H1 (cell line): ENCODE measurements at regions not wholly inside any gene's neighbourhood (a gene's known extent, or its start where the extent isn't known, plus 50 kb on each side); places are given as distances from the start of the nearest gene placed in this dataset.

ENCODE experiments used
- CTCF ChIA-PET: fragments of 300-600 bp; sonication (Branson Sonifier 250); formaldehyde crosslinking; loops from one replicate; lab custom pipeline; 2021; ENCODE audit not compliant: partially characterized antibody; lab: Charles Lee
- POLR2A ChIA-PET: fragments of 300-600 bp; sonication (Branson Sonifier 250); formaldehyde crosslinking; loops from one replicate; lab custom pipeline; 2021; ENCODE audit warnings: inconsistent platforms; ENCODE audit not compliant: partially characterized antibody; lab: Charles Lee
- DNase-seq, 2 experiments: peaks; one replicate each; pipeline versions ENCODE4 v3.0.0 to v3.0.0-alpha.2; 2010 to 2022; ENCODE audit warnings: low spot score in 2 of 2, low read depth in 1 of 2, mixed read lengths in 1 of 2
- FAIRE-seq: peaks from 2 replicates; lab custom pipeline; 2011; peaks lifted over from hg19 to GRCh38; lab: Jason Lieb, UNC
- H2AFZ ChIP-seq: 2 replicates; pipeline ENCODE4 v1.8.1; 2012; ENCODE audit warnings: low read length, inconsistent platforms
- H2AK5ac ChIP-seq: 2 replicates; pipeline ENCODE4 v1.6.1; 2013; ENCODE audit warnings: low read depth, low read length
- H2BK120ac ChIP-seq: replicated peaks from 2 replicates; pipeline ENCODE3; 2013; ENCODE audit warnings: low read depth, low read length, inconsistent platforms
- H2BK12ac ChIP-seq: 2 replicates; pipeline ENCODE4 v1.6.1; 2013; ENCODE audit warnings: low read depth, low read length
- H2BK15ac ChIP-seq: 2 replicates; pipeline ENCODE4 v1.6.1; 2013; ENCODE audit warnings: low read length
- H2BK20ac ChIP-seq: 2 replicates; pipeline ENCODE4 v1.6.1; 2013; ENCODE audit warnings: low read length
- H2BK5ac ChIP-seq: 2 replicates; pipeline ENCODE4 v1.6.1; 2013; ENCODE audit warnings: low read depth, low read length
- H3K14ac ChIP-seq: 2 replicates; pipeline ENCODE4 v1.6.1; 2013; ENCODE audit warnings: inconsistent platforms; ENCODE audit not compliant: insufficient read length
- H3K18ac ChIP-seq: 2 replicates; pipeline ENCODE4 v1.6.1; 2013; ENCODE audit warnings: low read length; ENCODE audit errors: extremely low read depth
- H3K23ac ChIP-seq: 2 replicates; pipeline ENCODE4 v1.6.1; 2013; ENCODE audit warnings: inconsistent platforms; ENCODE audit not compliant: insufficient read length
- H3K23me2 ChIP-seq: 2 replicates; pipeline ENCODE4 v1.6.1; 2013; ENCODE audit warnings: low read depth, low read length
- H3K27ac ChIP-seq: 2 replicates; pipeline ENCODE4 v1.6.1; 2011; ENCODE audit warnings: low read depth, low read length, inconsistent platforms
- H3K27me3 ChIP-seq, 4 experiments: replicated peaks in 1 of 4; 1 replicate in 1 of 4; 2 replicates in 3 of 4; pipeline versions ENCODE4 v1.6.1 to v1.8.1; 2011 to 2013; ENCODE audit warnings: low read length in 3 of 4, mild to moderate bottlenecking in 3 of 4, inconsistent platforms in 2 of 4, mixed read lengths in 2 of 4, moderate library complexity in 1 of 4; ENCODE audit not compliant: control insufficient read depth in 3 of 4, insufficient read depth in 3 of 4; ENCODE audit errors: extremely low read depth in 1 of 4
- H3K36me3 ChIP-seq, 4 experiments: 2 replicates each; pipeline versions ENCODE4 v1.6.1 to v1.8.1; 2011 to 2013; ENCODE audit warnings: mild to moderate bottlenecking in 4 of 4, low read length in 3 of 4, moderate library complexity in 2 of 4, control low read depth in 1 of 4, inconsistent platforms in 1 of 4; ENCODE audit not compliant: insufficient read depth in 4 of 4, control insufficient read depth in 2 of 4
- H3K4ac ChIP-seq: replicated peaks from 2 replicates; pipeline ENCODE3; 2013; ENCODE audit warnings: low read length, low read depth, mixed read lengths, inconsistent platforms; ENCODE audit not compliant: insufficient read length
- H3K4me1 ChIP-seq, 4 experiments: replicated peaks in 1 of 4; 1 replicate in 1 of 4; 2 replicates in 3 of 4; pipeline versions ENCODE4 v1.6.1 to v1.8.1; 2011 to 2013; ENCODE audit warnings: low read length in 3 of 4, inconsistent platforms in 2 of 4, mixed read lengths in 1 of 4; ENCODE audit not compliant: insufficient read depth in 4 of 4, control insufficient read depth in 3 of 4
- H3K4me2 ChIP-seq, 2 experiments: 2 replicates each; pipeline versions ENCODE4 v1.6.1 to v1.8.1; 2011 to 2013; ENCODE audit warnings: low read depth in 2 of 2, low read length in 2 of 2, control low read depth in 1 of 2, inconsistent platforms in 1 of 2, mild to moderate bottlenecking in 1 of 2; ENCODE audit not compliant: insufficient read depth in 1 of 2
- H3K4me3 ChIP-seq, 4 experiments: fragments of 200-600, 300-600 bp in 1 of 4; sonication (generic), shearing (Covaris generic), sonication (Bioruptor Twin) in 1 of 4; 2 replicates each; pipeline versions ENCODE4 v1.5.1 to v1.8.1; 2011 to 2016; ENCODE audit warnings: low read length in 4 of 4, low read depth in 3 of 4, control low read depth in 2 of 4, inconsistent platforms in 2 of 4, mild to moderate bottlenecking in 2 of 4, mixed read lengths in 1 of 4, moderate library complexity in 1 of 4; ENCODE audit not compliant: insufficient read depth in 2 of 4; ENCODE audit errors: extremely low read depth in 1 of 4
- H3K56ac ChIP-seq: replicated peaks from 2 replicates; pipeline ENCODE3; 2013; ENCODE audit warnings: low read depth, mild to moderate bottlenecking, mixed read lengths, low read length, inconsistent platforms; ENCODE audit not compliant: insufficient read length
- H3K79me1 ChIP-seq: 2 replicates; pipeline ENCODE4 v1.6.1; 2013; ENCODE audit warnings: low read depth, low read length, control low read depth
- H3K79me2 ChIP-seq, 2 experiments: 2 replicates each; pipeline versions ENCODE4 v1.6.1 to v1.8.1; 2012 to 2013; ENCODE audit warnings: low read length in 2 of 2, mild to moderate bottlenecking in 2 of 2, inconsistent platforms in 1 of 2; ENCODE audit not compliant: insufficient read depth in 2 of 2, control insufficient read depth in 1 of 2
- H3K9ac ChIP-seq, 4 experiments: replicated peaks in 1 of 4; 1 replicate in 1 of 4; 2 replicates in 3 of 4; pipeline versions ENCODE4 v1.6.1 to v1.8.1; 2011 to 2013; ENCODE audit warnings: low read depth in 3 of 4, low read length in 3 of 4, control low read depth in 2 of 4, mild to moderate bottlenecking in 2 of 4, moderate library complexity in 2 of 4, inconsistent platforms in 1 of 4; ENCODE audit errors: extremely low read depth in 1 of 4
- H3K9me3 ChIP-seq, 2 experiments: 2 replicates each; pipeline versions ENCODE4 v1.6.1 to v1.8.1; 2012 to 2013; ENCODE audit warnings: mild to moderate bottlenecking in 2 of 2, moderate library complexity in 2 of 2, control low read depth in 1 of 2, inconsistent platforms in 1 of 2, low read depth in 1 of 2, low read length in 1 of 2, mixed read lengths in 1 of 2; ENCODE audit not compliant: insufficient read depth in 2 of 2
- H4K20me1 ChIP-seq, 2 experiments: replicated peaks in 1 of 2; 2 replicates each; pipeline versions ENCODE3 to v1.8.1; 2011 to 2013; ENCODE audit warnings: inconsistent platforms in 2 of 2, low read length in 2 of 2, mild to moderate bottlenecking in 1 of 2; ENCODE audit not compliant: insufficient read depth in 2 of 2, control insufficient read depth in 1 of 2
- H4K5ac ChIP-seq: 2 replicates; pipeline ENCODE4 v1.6.1; 2013; ENCODE audit warnings: low read length, low read depth, mixed read lengths, inconsistent platforms; ENCODE audit not compliant: insufficient read length
- H4K8ac ChIP-seq: 2 replicates; pipeline ENCODE4 v1.8.0; 2013; ENCODE audit warnings: mild to moderate bottlenecking, moderate library complexity, low read length, inconsistent platforms; ENCODE audit not compliant: insufficient read depth; ENCODE audit errors: extremely low read depth
- H4K91ac ChIP-seq: replicated peaks from 2 replicates; pipeline ENCODE3; 2013; ENCODE audit warnings: low read length, mixed read lengths, inconsistent platforms; ENCODE audit not compliant: insufficient read length
- CHD1 ChIP-seq: IDR thresholded peaks from 2 replicates; pipeline ENCODE4 v1.6.1; 2012; ENCODE audit warnings: low read depth, low read length, improper control_type of control experiment
- E2F6 ChIP-seq: IDR thresholded peaks from 2 replicates; pipeline ENCODE4 v1.6.1; 2012; ENCODE audit warnings: inconsistent platforms
- HDAC2 ChIP-seq, 2 experiments: fragments of 300-600 bp in 1 of 2; sonication (generic) in 1 of 2; IDR thresholded peaks; 2 replicates each; pipeline ENCODE4 v1.6.1; 2011 to 2012; ENCODE audit warnings: low read depth in 2 of 2, low read length in 2 of 2, mild to moderate bottlenecking in 2 of 2, moderate library complexity in 2 of 2, borderline replicate concordance in 1 of 2, inconsistent platforms in 1 of 2
- RBBP5 ChIP-seq: IDR thresholded peaks from 2 replicates; pipeline ENCODE4 v1.7.1; 2012; ENCODE audit warnings: low read depth, mild to moderate bottlenecking, inconsistent platforms, low read length, moderate library complexity, borderline replicate concordance
- RFX5 ChIP-seq: IDR thresholded peaks from 2 replicates; pipeline ENCODE4 v1.6.1; 2011; ENCODE audit warnings: low read depth, low read length, improper control_type of control experiment, borderline replicate concordance
- SP1 ChIP-seq: IDR thresholded peaks from 2 replicates; pipeline ENCODE4 v1.6.1; 2011; ENCODE audit warnings: low read depth, low read length
- SP2 ChIP-seq: IDR thresholded peaks from 2 replicates; pipeline ENCODE4 v1.6.1; 2012; ENCODE audit warnings: mild to moderate bottlenecking, low read length, inconsistent platforms
- TF ChIP-seq, protein P1 (sequence below): IDR thresholded peaks from 2 replicates; pipeline ENCODE4 v1.6.1; 2011; ENCODE audit warnings: low read length, improper control_type of control experiment
- TF ChIP-seq, protein P2 (sequence below): IDR thresholded peaks from 2 replicates; pipeline ENCODE4 v1.6.1; 2011; ENCODE audit warnings: low read depth, mild to moderate bottlenecking, low read length; ENCODE audit not compliant: insufficient read depth

- POLR2A ChIA-PET, result no interaction called here
- H2BK5ac ChIP-seq, result no peak overlapping the region
- H4K8ac ChIP-seq, result no peak overlapping the region
- no peak overlapping the region for H3K4me3 ChIP-seq
- no peak overlapping the region for H2AK5ac ChIP-seq
- H3K9ac ChIP-seq, result no peak overlapping the region
- H4K20me1 ChIP-seq, result no peaks in the 10 kb centered on the region
- DNase-seq, result no peak
- no peak for TF ChIP-seq RBBP5
- TF ChIP-seq, protein P1, sequence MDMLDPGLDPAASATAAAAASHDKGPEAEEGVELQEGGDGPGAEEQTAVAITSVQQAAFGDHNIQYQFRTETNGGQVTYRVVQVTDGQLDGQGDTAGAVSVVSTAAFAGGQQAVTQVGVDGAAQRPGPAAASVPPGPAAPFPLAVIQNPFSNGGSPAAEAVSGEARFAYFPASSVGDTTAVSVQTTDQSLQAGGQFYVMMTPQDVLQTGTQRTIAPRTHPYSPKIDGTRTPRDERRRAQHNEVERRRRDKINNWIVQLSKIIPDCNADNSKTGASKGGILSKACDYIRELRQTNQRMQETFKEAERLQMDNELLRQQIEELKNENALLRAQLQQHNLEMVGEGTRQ, result no peak
- no peak for TF ChIP-seq SP1
- no peak for TF ChIP-seq CHD1
- no peak for TF ChIP-seq SP2
- TF ChIP-seq, protein P2, sequence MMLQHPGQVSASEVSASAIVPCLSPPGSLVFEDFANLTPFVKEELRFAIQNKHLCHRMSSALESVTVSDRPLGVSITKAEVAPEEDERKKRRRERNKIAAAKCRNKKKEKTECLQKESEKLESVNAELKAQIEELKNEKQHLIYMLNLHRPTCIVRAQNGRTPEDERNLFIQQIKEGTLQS, result no peak
- no peak for TF ChIP-seq E2F6
- TF ChIP-seq RFX5, result no peak
- TF ChIP-seq HDAC2 (IDR thresholded peaks at IDR 0.05; ENCODE audit: borderline replicate concordance in 1 of 2, low read depth in 2 of 2, low read length in 2 of 2), result no peak
- TF ChIP-seq, all 59 proteins: peak for 0
- Histone ChIP-seq H3K23ac (no peak overlapping the region), H2AFZ (no peak overlapping the region), H3K14ac (no peak overlapping the region), H3K4ac (no peak overlapping the region), H3K4me1 (peaks cover 0 to 3% (median under 1%) of the 10 kb centered on the region in 4 experiments; a peak in 1 of 7 replicates), H2BK15ac (no peak overlapping the region), H2BK20ac (no peak overlapping the region), H2BK12ac (no peak overlapping the region), H3K27me3 (no peaks in the 10 kb centered on the region), H3K56ac (no peak overlapping the region), H3K23me2 (0 out of 2 replicates have a peak, but pooled peaks cover 2% of the 10 kb centered on the region), H2BK120ac (no peak overlapping the region), H3K79me1 (no peaks in the 10 kb centered on the region), H3K4me2 (no peak overlapping the region), H3K27ac (no peak overlapping the region), H4K91ac (no peak overlapping the region), H3K36me3 (no peaks in the 10 kb centered on the region), H3K9me3 (0 out of 4 replicates have a peak, but pooled peaks cover 0 to 2% of the 10 kb centered on the region in 2 experiments), H3K79me2 (no peaks in the 10 kb centered on the region), H4K5ac (no peak overlapping the region), H3K18ac (no peak overlapping the region)
- no peak for FAIRE-seq
- CTCF ChIA-PET, result no interaction called here
These were observed 976.8 kb upstream of the ACVR2A start for GRCh38 chr2:146868051-146868450.
